ENCODE measurements at regions not wholly inside any gene's neighbourhood (a gene's known extent, or its start where the extent isn't known, plus 50 kb on each side); places are given as distances from the start of the nearest gene placed in this dataset.
A peak's percentile ranks its signal among the peaks of the same experiment; 100 is the strongest.
"Not testable (repeated sequence)": the region's sequence is repeated elsewhere in the genome, so short reads cannot be mapped to it uniquely, and the experiment has no call there.

GRCh38 chr1:214715126-214715525, 112.1 kb downstream of the CENPF start:
- DNase-seq (ENCODE audit: low spot score) = no peak

GRCh38 chr1:214717351-214717750, 114.4 kb downstream of the CENPF start:
- no peak for DNase-seq (ENCODE audit: low spot score)

- no peak for DNase-seq (ENCODE audit: low spot score)
These were observed 115.7 kb downstream of the CENPF start for GRCh38 chr1:214718724-214719123.

GRCh38 chr1:214719207-214719606, 116.2 kb downstream of the CENPF start:
- no peak for DNase-seq (ENCODE audit: low spot score)

GRCh38 chr1:214720561-214720960, 117.6 kb downstream of the CENPF start:
- no peak for DNase-seq (ENCODE audit: low spot score)

- DNase-seq (ENCODE audit: low spot score) = no peak
These were observed 124.3 kb downstream of the CENPF start for GRCh38 chr1:214727274-214727673.

GRCh38 chr1:214739621-214740238, 136.7 kb downstream of the CENPF start:
- peak; percentile 10 for DNase-seq (ENCODE audit: low spot score)

- DNase-seq (ENCODE audit: low spot score) = no peak
These were observed 137.5 kb downstream of the CENPF start for GRCh38 chr1:214740471-214740870.

GRCh38 chr1:214747050-214747635, 144.1 kb downstream of the CENPF start:
- DNase-seq (ENCODE audit: low spot score) = no peak

GRCh38 chr1:214753236-214753852, 150.3 kb downstream of the CENPF start:
- DNase-seq (ENCODE audit: low spot score) = no peak

- DNase-seq (ENCODE audit: low spot score) = no peak
These were observed 158.0 kb downstream of the CENPF start for GRCh38 chr1:214761030-214761429.

- DNase-seq (ENCODE audit: low spot score) = no peak
These were observed 159.9 kb downstream of the CENPF start for GRCh38 chr1:214762902-214763301.

- no peak for DNase-seq (ENCODE audit: low spot score)
These were observed 161.5 kb downstream of the CENPF start for GRCh38 chr1:214764502-214764901.

- DNase-seq (ENCODE audit: low spot score) = no peak
These were observed 164.2 kb downstream of the CENPF start for GRCh38 chr1:214767221-214767620.

- not testable (repeated sequence) for DNase-seq (ENCODE audit: low spot score)
These were observed 166.7 kb downstream of the CENPF start for GRCh38 chr1:214769666-214770065.

GRCh38 chr1:214777364-214777763, 174.4 kb downstream of the CENPF start:
- DNase-seq (ENCODE audit: low spot score) = no peak

- no peak for DNase-seq (ENCODE audit: low spot score)
These were observed 189.0 kb downstream of the CENPF start for GRCh38 chr1:214791961-214792360.

- no peak for DNase-seq (ENCODE audit: low spot score)
These were observed 189.7 kb downstream of the CENPF start for GRCh38 chr1:214792527-214793186.

- no peak for DNase-seq (ENCODE audit: low spot score)
These were observed 190.7 kb downstream of the CENPF start for GRCh38 chr1:214793708-214794107.

GRCh38 chr1:214801191-214801590, 198.2 kb downstream of the CENPF start:
- no peak for DNase-seq (ENCODE audit: low spot score)

- no peak for DNase-seq (ENCODE audit: low spot score)
These were observed 206.0 kb downstream of the CENPF start for GRCh38 chr1:214808845-214809460.

GRCh38 chr1:214816603-214817002, 213.6 kb downstream of the CENPF start:
- DNase-seq (ENCODE audit: low spot score) = no peak
